ENCODE measurements at regions not wholly inside any gene's neighbourhood (a gene's known extent, or its start where the extent isn't known, plus 50 kb on each side); places are given as distances from the start of the nearest gene placed in this dataset.
A peak's percentile ranks its signal among the peaks of the same experiment; 100 is the strongest.

DNA sequence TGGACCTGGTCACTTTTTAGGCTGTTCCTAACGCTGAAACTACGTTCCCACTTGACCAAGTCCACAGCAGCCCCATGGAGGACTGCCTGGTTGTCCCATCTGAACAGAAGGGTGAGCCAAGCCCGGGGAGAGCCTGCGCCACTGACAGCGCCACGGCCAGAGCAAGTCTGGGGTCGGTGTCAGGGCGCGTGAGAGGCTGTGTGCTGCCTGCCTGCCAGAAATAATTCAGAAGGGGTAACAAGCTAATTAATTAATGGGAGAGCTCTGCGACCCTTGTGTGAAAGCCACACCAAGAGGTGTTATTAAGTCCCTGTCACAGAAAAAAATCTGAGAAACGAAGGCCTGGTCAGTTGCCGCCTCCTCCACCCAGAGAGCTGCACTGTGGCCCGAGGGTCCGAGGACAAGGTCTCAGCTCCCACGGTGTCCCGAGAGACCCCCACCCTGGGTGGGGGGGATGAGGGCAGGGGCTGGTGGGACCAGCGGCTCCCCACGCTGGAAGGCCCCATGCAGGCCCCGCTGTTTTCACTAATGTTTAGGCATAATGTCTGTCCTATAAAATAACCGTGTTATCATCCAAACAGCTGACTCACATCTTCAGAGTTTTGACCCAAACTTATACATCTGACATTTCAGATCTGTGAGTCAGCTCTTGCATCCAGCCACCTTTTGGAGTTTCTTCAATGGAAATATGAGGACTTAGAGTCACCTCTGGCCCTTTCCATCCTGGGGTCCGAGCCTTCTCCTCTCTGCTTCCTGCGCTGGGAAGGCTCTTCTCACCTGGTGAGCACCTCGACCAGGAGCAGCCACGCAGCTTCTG lies 58.5 kb downstream of the DLL1 start:
- no peak for DNase-seq

DNA sequence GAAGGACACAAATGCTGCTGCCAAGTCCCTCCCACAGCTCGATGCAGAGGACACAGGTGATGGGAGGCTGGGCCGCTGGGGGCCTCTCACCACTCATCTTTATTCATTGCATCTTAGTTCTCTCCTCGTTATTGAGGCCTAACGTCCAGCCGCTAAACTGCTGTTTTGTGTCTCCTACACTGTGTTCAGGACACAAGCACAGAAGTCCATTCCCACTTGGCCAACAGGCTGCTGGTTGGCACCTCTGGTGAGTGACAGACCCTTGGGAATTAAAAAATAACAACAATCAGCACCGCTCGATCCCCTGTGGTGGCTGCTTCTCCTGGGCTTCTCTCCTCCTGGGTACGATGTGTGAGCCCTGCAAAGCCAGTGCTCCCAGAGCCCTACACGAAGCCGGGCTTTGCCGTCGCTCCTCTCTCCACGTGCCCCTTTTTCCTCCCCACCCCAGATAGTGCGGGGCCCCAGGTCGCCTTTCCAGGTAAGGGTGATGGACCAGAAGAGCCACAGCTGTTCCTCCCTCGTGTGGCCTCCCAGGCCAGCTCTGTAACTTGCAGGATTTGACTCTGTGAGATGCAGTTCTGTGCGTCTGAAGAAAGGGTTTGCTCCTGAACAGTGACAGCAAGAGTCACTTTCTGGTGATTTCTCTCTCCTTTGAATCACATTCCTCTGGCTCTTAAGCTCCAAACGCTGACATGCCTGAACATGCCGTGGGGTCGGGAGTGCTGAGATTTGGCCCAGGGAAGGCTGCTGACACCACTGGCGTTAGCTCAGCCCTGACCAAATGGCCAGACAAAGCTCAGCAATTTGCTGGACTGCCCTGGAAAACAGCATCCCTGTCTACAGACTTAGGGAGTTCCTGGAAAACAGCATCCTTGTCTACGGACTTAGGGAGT lies 59.3 kb downstream of the DLL1 start:
- DNase-seq, result no peak

DNA sequence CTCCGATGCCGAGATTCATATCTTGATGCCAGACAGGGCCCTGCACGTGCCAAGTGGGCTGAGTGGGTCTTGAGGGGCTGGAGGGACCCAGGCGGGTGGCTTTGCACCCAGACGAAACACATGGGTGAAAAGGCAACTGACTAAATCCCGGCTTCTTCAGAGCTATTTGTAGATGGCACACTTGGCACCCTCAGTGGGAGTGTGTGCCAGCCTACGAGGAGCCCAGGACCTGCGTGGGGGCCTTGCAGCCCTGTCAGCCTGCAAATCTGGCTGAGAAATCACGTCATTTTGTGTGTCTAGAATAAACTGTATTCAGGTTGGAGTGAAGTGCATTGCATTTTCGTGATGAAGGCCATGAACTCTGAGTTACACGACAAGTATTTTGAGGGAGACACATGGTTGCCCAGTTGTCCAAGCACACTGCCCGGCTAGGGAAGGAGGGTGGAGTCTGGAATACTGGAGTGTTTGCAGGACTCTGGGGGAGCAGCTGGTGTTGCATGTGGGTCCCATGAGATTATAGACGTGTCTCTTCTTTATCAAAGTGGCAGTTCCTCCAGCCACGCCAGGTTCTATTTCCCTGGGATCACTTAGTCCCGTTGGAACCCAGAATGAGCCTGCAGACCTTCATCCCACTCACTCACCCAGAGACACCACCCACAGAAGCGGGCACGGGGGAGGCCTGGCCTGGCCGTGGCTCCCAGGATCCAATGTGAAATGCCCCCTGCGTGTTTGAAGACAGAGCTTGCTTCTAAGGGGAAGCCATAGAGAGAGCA lies 60.2 kb downstream of the DLL1 start:
- DNase-seq, result no peak

DNA sequence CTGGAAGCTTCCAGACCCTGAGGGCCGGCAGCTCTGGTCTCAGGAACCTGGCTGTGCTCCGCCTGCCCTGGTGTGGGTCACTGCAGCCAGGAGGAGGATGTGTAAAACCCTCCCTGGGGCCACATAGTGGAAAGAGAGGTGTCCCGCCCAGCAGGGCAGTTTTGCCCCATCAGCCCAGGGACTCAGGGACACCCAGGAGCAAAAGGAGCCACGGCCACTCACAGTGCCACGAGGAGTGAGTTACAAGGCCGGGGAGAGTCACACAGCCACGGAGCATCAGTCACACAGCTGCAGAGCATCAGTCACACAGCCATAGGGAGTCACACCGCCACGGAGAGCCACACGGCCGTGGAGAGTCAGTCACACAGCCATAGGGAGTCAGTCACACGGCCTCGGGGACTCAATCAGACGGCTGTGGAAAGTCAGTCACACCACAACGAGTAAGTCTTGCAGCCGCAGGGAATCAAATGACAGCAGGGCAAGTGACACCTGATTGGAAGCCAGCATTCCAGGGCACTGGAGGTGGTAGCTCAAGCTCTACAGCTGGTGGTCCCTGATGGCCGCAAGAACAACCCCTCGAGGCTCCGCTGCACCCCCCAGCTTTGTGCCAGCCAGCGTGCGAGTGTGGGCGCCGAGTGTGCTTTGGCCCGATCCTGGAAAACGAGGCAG lies 60.9 kb downstream of the DLL1 start:
- DNase-seq, result no peak

DNA sequence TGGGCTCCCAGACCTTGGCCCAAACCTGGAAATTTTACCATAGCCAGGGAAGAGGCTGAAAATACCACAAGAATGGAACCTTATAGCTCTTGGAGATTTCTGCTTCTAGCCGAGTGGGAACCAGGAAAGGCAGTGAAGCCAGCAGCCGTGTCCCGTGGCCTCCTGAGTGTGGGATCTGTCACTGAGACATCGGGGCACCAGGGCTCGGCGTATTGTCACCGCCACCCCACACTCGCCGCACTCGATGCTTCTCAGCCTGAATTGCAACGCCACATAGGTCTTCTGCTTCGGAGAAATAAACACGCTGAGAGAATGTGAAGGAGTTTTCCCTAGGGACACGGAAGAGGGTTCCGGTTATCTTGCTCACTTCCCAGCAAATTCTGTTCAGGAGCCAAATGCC lies 61.5 kb downstream of the DLL1 start:
- DNase-seq, result no peak

DNA sequence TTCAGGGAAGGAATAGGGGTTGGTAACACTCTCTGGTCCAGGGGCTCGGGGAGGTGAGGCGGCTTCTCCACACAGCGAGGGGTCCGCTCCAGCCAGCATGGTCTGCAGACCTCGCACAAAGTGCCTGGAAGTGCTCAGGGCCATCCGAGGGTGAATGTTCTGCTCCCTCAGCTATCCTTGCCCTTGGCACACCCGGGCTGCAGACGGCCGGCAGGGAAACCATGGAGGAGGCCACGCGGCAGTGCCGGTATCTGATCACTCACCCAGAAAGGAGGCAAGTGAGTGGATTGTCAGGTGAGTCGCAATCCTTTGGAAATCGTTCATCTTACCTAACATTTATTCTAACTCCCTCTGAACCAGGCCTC lies 62.0 kb downstream of the DLL1 start:
- DNase-seq, result no peak

DNA sequence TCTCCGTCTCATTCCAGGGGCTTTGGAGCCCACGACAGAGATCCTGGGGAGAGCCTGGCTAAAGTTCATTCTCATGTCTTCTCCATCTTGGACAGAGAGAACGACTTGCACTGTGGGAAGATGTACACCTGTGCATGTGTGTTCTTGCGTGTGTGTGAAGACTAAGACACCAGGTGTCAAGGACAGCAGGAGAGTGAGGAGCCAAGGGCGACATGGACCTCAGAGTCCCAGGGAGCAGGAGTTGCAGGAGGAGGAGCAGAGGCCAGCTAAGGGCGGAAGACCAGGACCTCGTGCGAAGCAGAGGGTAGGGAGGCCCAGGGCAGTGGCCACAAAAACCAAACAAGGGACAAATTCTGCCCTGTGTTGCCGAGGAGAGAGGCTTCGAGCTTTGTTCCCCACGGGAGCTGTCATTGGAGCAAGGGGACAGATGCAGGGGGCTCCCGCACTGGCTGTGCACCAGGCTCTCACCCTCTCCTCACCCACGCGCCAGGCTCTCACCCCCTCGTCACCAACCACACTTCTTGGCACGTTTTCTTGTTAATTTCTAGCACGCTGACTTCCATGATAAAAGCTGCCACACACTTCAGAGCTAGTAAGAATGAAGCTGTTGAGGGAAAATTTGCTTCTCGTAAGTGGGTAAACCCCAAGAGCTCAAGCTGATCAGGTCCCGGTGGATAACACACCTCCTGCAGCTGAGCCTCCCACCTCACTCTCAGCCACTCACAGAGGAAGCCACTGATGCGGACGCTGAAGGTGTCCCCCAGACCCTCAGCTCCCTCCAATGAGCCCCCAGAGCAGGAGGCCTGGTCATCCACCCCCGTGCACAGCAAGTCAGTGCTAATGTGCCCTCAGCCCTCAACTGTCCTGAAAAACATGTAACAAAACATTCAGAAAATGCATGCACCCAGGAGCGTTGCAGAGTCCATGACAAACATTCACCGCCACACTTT lies 62.6 kb downstream of the DLL1 start:
- no peak for DNase-seq

DNA sequence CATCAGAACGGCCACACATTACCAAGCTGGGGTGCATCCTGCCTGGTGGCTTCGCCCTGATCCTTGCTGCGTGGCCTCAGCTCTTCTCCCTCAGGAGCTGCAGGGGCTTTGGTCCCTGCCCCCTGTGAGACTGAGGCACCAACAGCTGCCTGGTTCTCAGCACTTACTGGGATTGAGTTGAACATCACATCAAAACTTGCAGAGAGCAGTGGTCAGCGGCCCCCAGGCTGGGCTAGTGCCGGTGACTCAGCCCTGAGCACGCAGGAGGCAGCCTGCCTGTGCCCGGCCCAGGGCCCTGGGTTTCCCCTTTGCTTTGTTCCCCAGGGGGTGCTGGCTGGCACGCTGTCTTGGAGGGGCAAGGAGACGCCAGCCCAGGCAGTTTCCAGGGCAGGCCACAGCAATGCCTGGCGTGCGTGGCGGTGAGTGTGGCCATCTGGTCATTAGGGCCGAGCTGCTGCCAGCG lies 63.3 kb downstream of the DLL1 start:
- no peak for DNase-seq

DNA sequence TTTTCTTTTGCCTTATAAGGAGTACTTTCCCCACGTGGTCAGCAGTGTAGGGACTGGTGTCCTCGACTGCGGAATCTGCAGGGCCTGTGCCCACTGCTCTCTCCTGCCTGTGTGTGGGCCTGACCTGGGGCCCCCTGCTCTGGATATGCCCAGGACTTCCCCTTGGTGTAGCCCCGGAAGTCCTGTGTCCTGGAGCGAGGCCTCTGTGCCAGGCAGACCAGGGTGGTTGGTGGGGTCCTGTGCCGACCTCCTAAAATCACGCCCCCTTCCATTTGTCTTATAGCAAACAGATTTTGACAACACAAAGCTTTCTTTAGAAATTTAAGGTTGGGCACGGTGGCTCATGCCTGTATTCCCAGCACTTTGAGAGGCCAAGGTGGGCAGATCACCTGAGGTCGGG lies 64.2 kb downstream of the DLL1 start:
- no peak for DNase-seq

DNA sequence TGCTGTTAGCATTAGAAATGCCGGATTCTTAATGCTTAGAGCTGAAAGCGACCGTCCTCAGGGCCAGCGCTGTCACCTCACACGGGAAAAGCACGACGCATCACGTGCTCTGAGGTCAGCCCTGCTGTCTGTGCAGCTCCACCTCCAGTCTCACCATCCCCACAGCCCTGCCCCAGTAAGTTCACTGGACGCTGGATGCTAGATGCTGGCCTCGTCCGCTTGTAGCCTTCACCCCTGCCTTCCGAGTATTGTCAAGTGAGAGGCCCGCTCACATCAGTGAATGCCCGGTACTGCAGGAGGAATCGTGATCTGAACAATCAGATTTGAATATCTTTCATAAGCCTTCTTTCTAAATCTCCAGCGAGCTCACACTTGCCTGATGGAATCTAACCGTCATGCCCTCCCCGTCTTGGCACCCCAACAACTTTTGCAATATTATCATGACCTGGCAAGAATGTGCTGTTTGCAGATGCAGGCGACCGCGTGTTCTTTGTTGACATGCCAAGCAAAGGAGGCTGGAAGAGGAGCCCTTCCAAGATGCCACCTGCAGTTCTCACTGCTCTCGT lies 64.9 kb downstream of the DLL1 start:
- no peak for DNase-seq

DNA sequence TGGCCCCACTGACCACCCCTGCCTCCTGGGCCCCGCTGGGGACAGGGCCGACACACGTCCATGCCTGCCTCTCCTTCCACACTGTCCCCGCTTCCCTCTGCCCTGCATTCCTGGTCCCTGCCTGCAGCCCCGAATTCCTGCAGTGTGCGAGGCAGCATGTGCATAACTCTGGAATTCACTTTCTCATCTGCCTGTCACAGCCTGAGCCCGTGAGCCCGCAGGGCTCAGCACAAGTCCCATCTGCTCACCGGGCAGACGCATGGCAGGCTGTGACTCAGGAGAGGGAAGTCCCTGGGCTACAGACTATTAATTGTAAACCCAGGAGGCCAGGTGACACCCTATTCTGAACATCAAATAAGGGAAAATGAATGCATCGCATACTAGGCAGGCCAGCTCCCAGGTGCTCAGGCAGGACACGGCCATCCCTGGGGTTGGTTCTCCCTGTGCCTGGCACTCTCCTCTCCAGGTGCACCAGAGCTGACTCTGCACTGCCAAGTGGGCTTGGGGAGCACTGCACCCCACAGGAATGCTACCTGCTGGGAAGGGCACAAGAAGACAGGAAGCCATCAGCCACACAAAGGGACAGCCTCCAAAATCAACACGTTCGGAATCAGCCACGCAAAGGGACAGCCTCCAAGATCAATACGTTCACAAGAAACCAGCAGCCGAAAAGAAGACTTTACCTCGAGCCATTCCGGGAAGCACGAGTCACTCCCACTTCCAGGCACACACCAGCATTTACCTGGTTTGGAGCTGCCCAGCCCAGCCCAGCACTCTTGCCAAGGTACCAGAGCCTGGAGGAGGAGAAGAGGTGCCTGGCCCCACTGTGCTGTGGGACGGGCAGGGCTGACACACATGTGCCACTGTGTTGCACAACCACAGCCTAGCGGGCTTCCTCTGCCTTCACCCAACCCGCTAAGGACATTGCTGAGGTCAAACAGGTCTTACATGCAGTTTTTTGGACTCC lies 65.9 kb downstream of the DLL1 start:
- DNase-seq, result no peak

DNA sequence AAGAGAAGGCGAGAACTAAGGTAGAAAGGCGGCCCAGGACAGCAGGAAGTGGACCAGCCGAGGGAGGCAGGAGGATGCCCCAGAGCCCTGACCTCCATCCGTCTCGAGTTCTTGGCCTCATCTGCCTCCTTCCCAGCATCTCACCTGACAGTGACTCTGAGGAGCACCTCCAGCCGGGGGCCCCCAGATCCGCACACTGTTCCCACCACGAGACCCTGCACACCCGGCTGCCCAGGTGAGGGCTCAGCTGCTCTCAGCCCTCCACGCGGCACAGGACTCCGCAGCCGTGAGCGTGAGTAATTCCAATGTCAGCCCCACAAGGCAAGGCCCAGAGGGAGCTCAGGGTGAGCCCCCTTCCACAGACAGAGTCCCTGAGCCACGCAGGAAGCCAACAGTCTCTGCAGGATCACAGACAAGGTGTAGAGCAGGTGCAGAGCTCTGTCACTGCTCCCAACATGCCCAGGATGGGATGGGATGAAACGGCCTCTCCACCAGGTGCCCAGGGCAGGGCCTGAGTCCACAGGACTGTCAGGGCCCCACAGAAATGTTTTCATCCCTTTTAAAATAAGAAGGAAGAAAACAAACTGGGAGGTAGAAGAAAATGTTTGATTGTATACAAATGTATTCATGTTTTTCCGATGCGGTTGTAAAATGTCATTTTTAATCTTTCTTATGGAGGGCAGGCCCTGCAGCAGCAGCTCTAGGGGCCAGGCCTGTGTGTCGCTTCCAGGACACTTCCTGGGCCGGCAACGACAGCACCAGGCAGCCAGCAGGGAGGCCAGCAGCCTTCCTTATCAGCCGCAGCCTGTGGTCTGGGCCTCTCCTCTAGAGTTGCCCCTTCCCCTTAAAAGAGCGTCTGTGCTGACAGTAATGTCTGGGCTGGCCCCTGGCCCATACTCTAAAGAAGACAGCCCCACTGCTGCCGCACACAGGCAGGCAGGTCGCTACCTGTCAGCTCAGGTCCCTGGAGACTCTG lies 66.9 kb downstream of the DLL1 start:
- DNase-seq, result no peak

DNA sequence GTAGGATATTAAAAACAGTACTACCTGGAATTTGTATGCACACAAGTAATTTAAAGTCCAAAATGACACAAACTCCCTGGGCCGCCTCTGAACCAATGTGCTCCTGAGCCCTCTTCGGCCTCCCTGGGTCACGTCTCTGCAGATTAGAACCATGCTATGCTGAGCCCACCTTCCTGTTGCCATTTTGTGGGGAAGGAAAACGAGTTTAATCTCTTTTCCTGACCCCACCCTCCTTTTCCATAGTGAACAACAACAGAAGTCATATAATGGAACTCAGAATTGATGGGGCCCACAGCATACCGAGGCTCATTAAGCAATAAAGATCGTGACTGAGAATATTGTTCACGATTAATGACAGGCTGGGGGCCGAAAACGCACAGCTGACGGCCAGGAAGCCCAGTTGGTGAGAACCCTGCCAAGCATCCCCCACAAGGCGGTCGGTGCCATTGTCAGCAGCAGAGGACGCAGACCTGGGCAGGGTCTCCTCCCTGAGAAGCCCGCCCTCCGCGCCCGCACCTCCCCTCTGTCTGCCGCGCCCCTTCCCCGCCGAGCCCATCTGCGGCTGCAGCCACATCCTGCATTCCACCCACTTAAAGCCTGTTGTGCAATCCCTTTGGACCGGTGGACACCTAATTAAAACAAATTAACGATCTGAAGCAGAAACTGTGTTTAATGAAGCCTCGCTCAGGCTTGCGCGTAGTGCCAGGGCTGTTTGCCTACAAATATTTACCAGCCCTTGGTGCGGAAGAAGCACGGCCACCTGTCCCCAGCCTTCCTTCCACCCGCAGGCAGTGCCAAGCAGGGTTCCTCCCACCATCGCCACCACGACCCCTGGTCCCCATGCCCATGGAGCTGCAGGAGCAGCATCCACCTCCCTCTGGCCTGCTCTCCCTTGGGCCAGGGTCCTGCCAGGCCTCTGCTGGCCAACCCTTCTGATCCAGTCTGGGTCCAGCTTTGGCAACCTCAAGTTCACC lies 68.1 kb downstream of the DLL1 start:
- no peak for DNase-seq

DNA sequence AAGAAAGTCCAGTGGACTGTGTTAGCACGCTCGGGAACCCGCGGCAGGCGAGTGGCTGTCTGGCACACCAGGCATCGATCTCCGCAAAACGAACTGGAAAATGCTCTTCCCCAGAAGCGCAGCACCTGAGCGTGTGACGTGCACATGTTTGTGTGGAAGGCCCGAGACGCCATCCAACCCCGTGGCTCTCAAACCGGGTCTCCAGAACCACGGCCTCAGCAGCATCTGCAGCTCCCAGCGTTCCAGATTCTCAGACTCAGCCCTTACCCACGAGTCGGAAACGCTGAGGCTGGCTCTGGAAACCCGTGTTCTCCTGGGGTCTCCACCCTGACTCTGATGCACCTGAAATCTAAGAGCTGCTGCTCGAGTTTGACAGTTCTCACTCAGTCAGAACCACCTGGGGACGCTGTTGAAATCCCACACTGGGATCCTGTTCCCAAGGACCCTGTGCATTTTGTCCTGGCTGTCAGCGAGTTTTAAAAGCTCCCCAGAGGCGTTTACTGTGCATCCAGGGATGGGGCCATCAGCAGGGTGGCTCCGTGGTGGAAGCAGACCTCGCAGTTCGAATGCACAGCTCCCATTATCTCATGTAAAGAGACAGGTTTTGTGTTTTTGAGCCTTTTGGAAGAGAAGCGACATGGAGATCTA lies 69.0 kb downstream of the DLL1 start:
- no peak for DNase-seq

DNA sequence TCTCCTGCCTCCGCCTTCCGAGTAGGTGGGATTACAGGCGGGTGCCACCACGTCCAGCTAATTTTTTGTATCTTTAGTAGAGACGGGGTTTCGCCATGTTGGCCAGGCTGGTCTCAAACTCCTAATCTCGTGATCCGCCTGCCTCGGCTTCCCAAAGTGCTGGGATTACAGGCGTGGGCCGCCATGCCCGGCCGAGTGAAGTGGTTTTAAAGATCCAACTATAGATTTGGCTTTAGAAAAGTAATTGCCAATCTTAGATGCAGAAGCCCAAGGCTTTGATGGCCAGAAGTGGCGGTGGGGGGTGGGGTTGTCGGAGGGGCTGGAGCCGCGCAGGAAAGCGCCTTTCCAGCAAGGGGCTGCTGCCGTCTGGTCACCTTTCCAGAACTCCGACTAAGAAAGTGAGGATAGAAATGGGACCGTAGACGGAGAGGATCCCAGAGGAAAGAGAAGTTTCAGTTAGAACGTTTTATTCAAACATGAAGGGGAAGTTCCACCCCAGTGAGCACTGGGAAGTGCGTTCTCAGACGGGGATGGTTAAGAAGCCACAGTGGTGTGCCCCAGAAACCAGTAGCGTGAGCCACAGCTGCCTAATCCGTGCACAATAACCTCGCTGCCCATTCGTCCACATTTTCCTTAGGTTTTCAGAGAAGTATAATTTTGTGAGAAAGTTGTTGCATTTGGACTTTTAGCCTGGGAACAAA lies 69.7 kb downstream of the DLL1 start:
- peak in 1 of 2 experiments; percentile 13 for DNase-seq

DNA sequence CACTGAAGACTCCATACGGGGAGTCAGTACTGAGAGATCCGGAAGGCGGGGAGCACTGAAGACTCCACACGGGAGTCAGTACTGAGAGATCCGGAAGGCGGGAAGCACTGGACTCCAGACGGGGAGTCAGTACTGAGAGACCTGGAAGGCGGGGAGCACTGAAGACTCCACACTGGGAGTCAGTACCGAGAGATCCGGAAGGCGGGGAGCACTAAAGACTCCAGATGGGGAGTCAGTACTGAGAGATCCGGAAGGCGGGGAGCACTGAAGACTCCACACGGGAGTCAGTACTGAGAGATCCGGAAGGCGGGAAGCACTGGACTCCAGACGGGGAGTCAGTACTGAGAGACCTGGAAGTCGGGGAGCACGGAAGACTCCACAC lies 77.2 kb downstream of the DLL1 start:
- DNase-seq, result peak in 1 of 2 experiments; percentile 8

All from activated T-cell treated with anti-CD3 and anti-CD28 coated beads, Interleukin-2, amount 50 U/mL, for 48 hours (primary cell).